GM23338 (cell line): ENCODE measurements at regions not wholly inside any gene's neighbourhood (a gene's known extent, or its start where the extent isn't known, plus 50 kb on each side); places are given as distances from the start of the nearest gene placed in this dataset.

Experiments
- ATAC-seq: fragments of 200-7000 bp; cut with Tn5 transposase; 3 replicates; pipeline ENCODE4 v1.9.1; 2020
- DNase-seq: peaks from one replicate; pipeline ENCODE4 v3.0.0-alpha.2; 2015; ENCODE audit warnings: low spot score
- H2AFZ ChIP-seq: fragments of 200-600 bp; sonication (generic); 2 replicates; pipeline ENCODE4 v1.8.0; 2016; ENCODE audit warnings: antibody characterized with exemption, mild to moderate bottlenecking, moderate library complexity
- H3F3A ChIP-seq: fragments of 200-600 bp; sonication (generic); replicated peaks from 2 replicates; pipeline ENCODE4 v1.8.0; 2017; ENCODE audit warnings: antibody characterized with exemption, mixed run types, low read depth
- H3K27ac ChIP-seq: fragments of 200-600 bp; sonication (generic); 2 replicates; pipeline ENCODE4 v1.6.1; 2016; ENCODE audit warnings: low read depth
- H3K27me3 ChIP-seq: fragments of 200-600 bp; sonication (generic); 2 replicates; pipeline ENCODE4 v1.8.0; 2016; ENCODE audit warnings: mild to moderate bottlenecking, mixed run types, moderate library complexity; ENCODE audit not compliant: insufficient read depth
- H3K36me3 ChIP-seq: fragments of 200-600 bp; sonication (generic); 2 replicates; pipeline ENCODE4 v1.8.0; 2016; ENCODE audit warnings: mild to moderate bottlenecking; ENCODE audit not compliant: insufficient read depth
- H3K4me1 ChIP-seq: fragments of 200-600 bp; sonication (generic); 2 replicates; pipeline ENCODE4 v1.8.0; 2016; ENCODE audit warnings: mild to moderate bottlenecking, moderate library complexity; ENCODE audit not compliant: insufficient read depth
- H3K4me2 ChIP-seq: fragments of 200-600 bp; sonication (generic); 2 replicates; pipeline ENCODE4 v1.7.1; 2017; ENCODE audit warnings: mixed run types
- H3K4me3 ChIP-seq: fragments of 200-600 bp; sonication (generic); 2 replicates; pipeline ENCODE4 v1.6.1; 2016; ENCODE audit warnings: mixed run types
- H3K79me2 ChIP-seq: fragments of 200-600 bp; sonication (generic); replicated peaks from 2 replicates; pipeline ENCODE4 v1.8.0; 2017; ENCODE audit warnings: mild to moderate bottlenecking; ENCODE audit not compliant: insufficient read depth
- H3K9me2 ChIP-seq: fragments of 200-600 bp; sonication (generic); 2 replicates; pipeline ENCODE4 v1.8.0; 2017; ENCODE audit not compliant: insufficient read depth
- H4K20me1 ChIP-seq: fragments of 200-600 bp; sonication (generic); replicated peaks from 2 replicates; pipeline ENCODE4 v1.8.0; 2017; ENCODE audit warnings: mild to moderate bottlenecking; ENCODE audit not compliant: insufficient read depth
- H3K27ac Mint-ChIP-seq: 2 replicates; pipeline ENCODE4 v1.8.0; 2020; ENCODE audit warnings: inconsistent platforms, mild to moderate bottlenecking, moderate library complexity, mixed read lengths
- H3K27me3 Mint-ChIP-seq: 3 replicates; pipeline ENCODE4 v1.8.0; 2022; ENCODE audit warnings: low read depth, mild to moderate bottlenecking, moderate library complexity, mixed read lengths, inconsistent platforms; ENCODE audit not compliant: insufficient read depth, poor library complexity
- H3K36me3 Mint-ChIP-seq: 3 replicates; pipeline ENCODE4 v1.8.0; 2021; ENCODE audit warnings: low read depth, mild to moderate bottlenecking, inconsistent platforms, moderate library complexity, mixed read lengths
- H3K4me1 Mint-ChIP-seq: 3 replicates; pipeline ENCODE4 v1.8.0; 2020; ENCODE audit warnings: mild to moderate bottlenecking, inconsistent platforms, mixed read lengths
- H3K4me3 Mint-ChIP-seq: 3 replicates; pipeline ENCODE4 v1.8.0; 2021; ENCODE audit warnings: moderate library complexity, mild to moderate bottlenecking, inconsistent platforms, mixed read lengths
- H3K9me3 Mint-ChIP-seq: 3 replicates; pipeline ENCODE4 v1.8.0; 2020; ENCODE audit warnings: moderate library complexity, mild to moderate bottlenecking, inconsistent platforms, mixed read lengths
- CREB1 ChIP-seq: fragments of 250-450 bp; sonication (Bioruptor Pico); IDR thresholded peaks from 2 replicates; pipeline ENCODE4 v1.5.0; 2020; ENCODE audit warnings: low read depth, mild to moderate bottlenecking, moderate library complexity
- ETS1 ChIP-seq: IDR thresholded peaks from 2 replicates; pipeline ENCODE4 v1.6.1; 2016; ENCODE audit warnings: antibody characterized with exemption
- EZH2 ChIP-seq: fragments of 200-600 bp; sonication (generic); IDR thresholded peaks from one replicate; pipeline ENCODE4 v1.8.0; 2017; ENCODE audit warnings: antibody characterized with exemption, mild to moderate bottlenecking, low read depth; ENCODE audit not compliant: unreplicated experiment
- EZH2phosphoT487 ChIP-seq: fragments of 200-600 bp; sonication (generic); IDR thresholded peaks from one replicate; pipeline ENCODE4 v1.8.1; 2018; ENCODE audit warnings: antibody characterized with exemption; ENCODE audit not compliant: unreplicated experiment
- JUNB ChIP-seq: IDR thresholded peaks from one replicate; pipeline ENCODE4 v1.6.1; 2016; ENCODE audit warnings: antibody characterized with exemption; ENCODE audit not compliant: unreplicated experiment
- NANOG ChIP-seq: IDR thresholded peaks from 2 replicates; pipeline ENCODE4 v1.6.1; 2016; ENCODE audit warnings: antibody characterized with exemption, borderline replicate concordance
- POLR2AphosphoS5 ChIP-seq: IDR thresholded peaks from 2 replicates; pipeline ENCODE4 v1.6.1; 2016; ENCODE audit warnings: antibody characterized with exemption, low read depth
- REST ChIP-seq: IDR thresholded peaks from one replicate; pipeline ENCODE4 v1.6.1; 2018; ENCODE audit warnings: antibody characterized with exemption; ENCODE audit not compliant: unreplicated experiment
- STAT1 ChIP-seq: IDR thresholded peaks from one replicate; pipeline ENCODE4 v1.6.1; 2016; ENCODE audit warnings: antibody characterized with exemption; ENCODE audit not compliant: unreplicated experiment
- ZNF114 ChIP-seq: fragments of 250-450 bp; sonication (Bioruptor Pico); IDR thresholded peaks from 2 replicates; pipeline ENCODE4 v1.5.0; 2020; ENCODE audit warnings: mild to moderate bottlenecking, moderate library complexity
- ZNF331 ChIP-seq: fragments of 250-450 bp; sonication (Bioruptor Pico); IDR thresholded peaks from 2 replicates; pipeline ENCODE4 v1.5.0; 2020; ENCODE audit warnings: low read depth, mild to moderate bottlenecking, moderate library complexity
- TF ChIP-seq, protein P1 (sequence below): fragments of 250-450 bp; sonication (Bioruptor Pico); IDR thresholded peaks from 2 replicates; pipeline ENCODE4 v1.5.0; 2020; ENCODE audit warnings: mild to moderate bottlenecking, moderate library complexity
- TF ChIP-seq, protein P2 (sequence below), 2 experiments: fragments of 200-600 bp in 1 of 2; sonication (generic) in 1 of 2; conservative IDR thresholded peaks; 2 replicates each; pipeline versions ENCODE4 v1.5.1 to v1.6.1; 2016 to 2017; ENCODE audit warnings: antibody characterized with exemption in 2 of 2, low read depth in 2 of 2, mild to moderate bottlenecking in 2 of 2, moderate library complexity in 1 of 2

- H3K27me3 ChIP-seq, result no peaks in the 10 kb centered on the region
- H3K36me3 ChIP-seq, result no peaks in the 10 kb centered on the region
- no peak overlapping the region for H3K4me3 ChIP-seq
- Mint-ChIP-seq H3K27me3 (no peaks in the 10 kb centered on the region), H3K4me3 (no peak overlapping the region), H3K9me3 (no peaks in the 10 kb centered on the region), H3K4me1 (peaks cover 12% of the 10 kb centered on the region; the same call in 2 of the 3 replicates), H3K27ac (no peak overlapping the region), H3K36me3 (no peaks in the 10 kb centered on the region)
- DNase-seq, result no peak
- H4K20me1 ChIP-seq, result no peaks in the 10 kb centered on the region
- H3K27ac ChIP-seq, result no peak overlapping the region
- no peaks in the 10 kb centered on the region for H3F3A ChIP-seq
- H3K4me1 ChIP-seq, result peaks cover 9% of the 10 kb centered on the region
- H3K9me2 ChIP-seq, result no peaks in the 10 kb centered on the region
- no peak for ATAC-seq
- no peak for TF ChIP-seq ETS1
- TF ChIP-seq NANOG, result no peak
- no peak for TF ChIP-seq JUNB
- TF ChIP-seq REST, result no peak
- TF ChIP-seq, protein P1, sequence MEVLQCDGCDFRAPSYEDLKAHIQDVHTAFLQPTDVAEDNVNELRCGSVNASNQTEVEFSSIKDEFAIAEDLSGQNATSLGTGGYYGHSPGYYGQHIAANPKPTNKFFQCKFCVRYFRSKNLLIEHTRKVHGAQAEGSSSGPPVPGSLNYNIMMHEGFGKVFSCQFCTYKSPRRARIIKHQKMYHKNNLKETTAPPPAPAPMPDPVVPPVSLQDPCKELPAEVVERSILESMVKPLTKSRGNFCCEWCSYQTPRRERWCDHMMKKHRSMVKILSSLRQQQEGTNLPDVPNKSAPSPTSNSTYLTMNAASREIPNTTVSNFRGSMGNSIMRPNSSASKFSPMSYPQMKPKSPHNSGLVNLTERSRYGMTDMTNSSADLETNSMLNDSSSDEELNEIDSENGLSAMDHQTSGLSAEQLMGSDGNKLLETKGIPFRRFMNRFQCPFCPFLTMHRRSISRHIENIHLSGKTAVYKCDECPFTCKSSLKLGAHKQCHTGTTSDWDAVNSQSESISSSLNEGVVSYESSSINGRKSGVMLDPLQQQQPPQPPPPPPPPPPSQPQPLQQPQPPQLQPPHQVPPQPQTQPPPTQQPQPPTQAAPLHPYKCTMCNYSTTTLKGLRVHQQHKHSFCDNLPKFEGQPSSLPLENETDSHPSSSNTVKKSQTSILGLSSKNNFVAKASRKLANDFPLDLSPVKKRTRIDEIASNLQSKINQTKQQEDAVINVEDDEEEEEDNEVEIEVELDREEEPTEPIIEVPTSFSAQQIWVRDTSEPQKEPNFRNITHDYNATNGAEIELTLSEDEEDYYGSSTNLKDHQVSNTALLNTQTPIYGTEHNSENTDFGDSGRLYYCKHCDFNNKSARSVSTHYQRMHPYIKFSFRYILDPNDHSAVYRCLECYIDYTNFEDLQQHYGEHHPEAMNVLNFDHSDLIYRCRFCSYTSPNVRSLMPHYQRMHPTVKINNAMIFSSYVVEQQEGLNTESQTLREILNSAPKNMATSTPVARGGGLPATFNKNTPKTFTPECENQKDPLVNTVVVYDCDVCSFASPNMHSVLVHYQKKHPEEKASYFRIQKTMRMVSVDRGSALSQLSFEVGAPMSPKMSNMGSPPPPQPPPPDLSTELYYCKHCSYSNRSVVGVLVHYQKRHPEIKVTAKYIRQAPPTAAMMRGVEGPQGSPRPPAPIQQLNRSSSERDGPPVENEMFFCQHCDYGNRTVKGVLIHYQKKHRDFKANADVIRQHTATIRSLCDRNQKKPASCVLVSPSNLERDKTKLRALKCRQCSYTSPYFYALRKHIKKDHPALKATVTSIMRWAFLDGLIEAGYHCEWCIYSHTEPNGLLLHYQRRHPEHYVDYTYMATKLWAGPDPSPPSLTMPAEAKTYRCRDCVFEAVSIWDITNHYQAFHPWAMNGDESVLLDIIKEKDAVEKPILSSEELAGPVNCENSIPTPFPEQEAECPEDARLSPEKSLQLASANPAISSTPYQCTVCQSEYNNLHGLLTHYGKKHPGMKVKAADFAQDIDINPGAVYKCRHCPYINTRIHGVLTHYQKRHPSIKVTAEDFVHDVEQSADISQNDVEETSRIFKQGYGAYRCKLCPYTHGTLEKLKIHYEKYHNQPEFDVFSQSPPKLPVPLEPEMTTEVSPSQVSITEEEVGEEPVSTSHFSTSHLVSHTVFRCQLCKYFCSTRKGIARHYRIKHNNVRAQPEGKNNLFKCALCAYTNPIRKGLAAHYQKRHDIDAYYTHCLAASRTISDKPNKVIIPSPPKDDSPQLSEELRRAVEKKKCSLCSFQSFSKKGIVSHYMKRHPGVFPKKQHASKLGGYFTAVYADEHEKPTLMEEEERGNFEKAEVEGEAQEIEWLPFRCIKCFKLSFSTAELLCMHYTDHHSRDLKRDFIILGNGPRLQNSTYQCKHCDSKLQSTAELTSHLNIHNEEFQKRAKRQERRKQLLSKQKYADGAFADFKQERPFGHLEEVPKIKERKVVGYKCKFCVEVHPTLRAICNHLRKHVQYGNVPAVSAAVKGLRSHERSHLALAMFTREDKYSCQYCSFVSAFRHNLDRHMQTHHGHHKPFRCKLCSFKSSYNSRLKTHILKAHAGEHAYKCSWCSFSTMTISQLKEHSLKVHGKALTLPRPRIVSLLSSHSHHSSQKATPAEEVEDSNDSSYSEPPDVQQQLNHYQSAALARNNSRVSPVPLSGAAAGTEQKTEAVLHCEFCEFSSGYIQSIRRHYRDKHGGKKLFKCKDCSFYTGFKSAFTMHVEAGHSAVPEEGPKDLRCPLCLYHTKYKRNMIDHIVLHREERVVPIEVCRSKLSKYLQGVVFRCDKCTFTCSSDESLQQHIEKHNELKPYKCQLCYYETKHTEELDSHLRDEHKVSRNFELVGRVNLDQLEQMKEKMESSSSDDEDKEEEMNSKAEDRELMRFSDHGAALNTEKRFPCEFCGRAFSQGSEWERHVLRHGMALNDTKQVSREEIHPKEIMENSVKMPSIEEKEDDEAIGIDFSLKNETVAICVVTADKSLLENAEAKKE (CRISPR knock-in tag), result no peak
- TF ChIP-seq STAT1, result no peak
- TF ChIP-seq, protein P2, sequence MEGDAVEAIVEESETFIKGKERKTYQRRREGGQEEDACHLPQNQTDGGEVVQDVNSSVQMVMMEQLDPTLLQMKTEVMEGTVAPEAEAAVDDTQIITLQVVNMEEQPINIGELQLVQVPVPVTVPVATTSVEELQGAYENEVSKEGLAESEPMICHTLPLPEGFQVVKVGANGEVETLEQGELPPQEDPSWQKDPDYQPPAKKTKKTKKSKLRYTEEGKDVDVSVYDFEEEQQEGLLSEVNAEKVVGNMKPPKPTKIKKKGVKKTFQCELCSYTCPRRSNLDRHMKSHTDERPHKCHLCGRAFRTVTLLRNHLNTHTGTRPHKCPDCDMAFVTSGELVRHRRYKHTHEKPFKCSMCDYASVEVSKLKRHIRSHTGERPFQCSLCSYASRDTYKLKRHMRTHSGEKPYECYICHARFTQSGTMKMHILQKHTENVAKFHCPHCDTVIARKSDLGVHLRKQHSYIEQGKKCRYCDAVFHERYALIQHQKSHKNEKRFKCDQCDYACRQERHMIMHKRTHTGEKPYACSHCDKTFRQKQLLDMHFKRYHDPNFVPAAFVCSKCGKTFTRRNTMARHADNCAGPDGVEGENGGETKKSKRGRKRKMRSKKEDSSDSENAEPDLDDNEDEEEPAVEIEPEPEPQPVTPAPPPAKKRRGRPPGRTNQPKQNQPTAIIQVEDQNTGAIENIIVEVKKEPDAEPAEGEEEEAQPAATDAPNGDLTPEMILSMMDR (conservative IDR thresholded peaks at IDR 0.05; ENCODE audit: low read depth in 2 of 2), result no peak
- TF ChIP-seq CREB1 (CRISPR knock-in tag), result no peak
- TF ChIP-seq EZH2, result no peak
- TF ChIP-seq EZH2phosphoT487, result no peak
- no peak for TF ChIP-seq ZNF114 (CRISPR knock-in tag)
- TF ChIP-seq POLR2AphosphoS5, result no peak
- TF ChIP-seq ZNF331 (CRISPR knock-in tag), result no peak
- H2AFZ ChIP-seq, result no peak overlapping the region
- H3K79me2 ChIP-seq, result no peaks in the 10 kb centered on the region
- no peak overlapping the region for H3K4me2 ChIP-seq
Observed at GRCh38 chr3:161793194-161793930, 296.8 kb downstream of the OTOL1 start.
